GM21367 (cell line): ENCODE measurements at regions not wholly inside any gene's neighbourhood (a gene's known extent, or its start where the extent isn't known, plus 50 kb on each side); places are given as distances from the start of the nearest gene placed in this dataset.

Experiments
- ATAC-seq: cut with Tn5 transposase; IDR thresholded peaks from one replicate; pipeline ENCODE4 v1.9.1; 2021; ENCODE audit not compliant: unreplicated experiment

DNA sequence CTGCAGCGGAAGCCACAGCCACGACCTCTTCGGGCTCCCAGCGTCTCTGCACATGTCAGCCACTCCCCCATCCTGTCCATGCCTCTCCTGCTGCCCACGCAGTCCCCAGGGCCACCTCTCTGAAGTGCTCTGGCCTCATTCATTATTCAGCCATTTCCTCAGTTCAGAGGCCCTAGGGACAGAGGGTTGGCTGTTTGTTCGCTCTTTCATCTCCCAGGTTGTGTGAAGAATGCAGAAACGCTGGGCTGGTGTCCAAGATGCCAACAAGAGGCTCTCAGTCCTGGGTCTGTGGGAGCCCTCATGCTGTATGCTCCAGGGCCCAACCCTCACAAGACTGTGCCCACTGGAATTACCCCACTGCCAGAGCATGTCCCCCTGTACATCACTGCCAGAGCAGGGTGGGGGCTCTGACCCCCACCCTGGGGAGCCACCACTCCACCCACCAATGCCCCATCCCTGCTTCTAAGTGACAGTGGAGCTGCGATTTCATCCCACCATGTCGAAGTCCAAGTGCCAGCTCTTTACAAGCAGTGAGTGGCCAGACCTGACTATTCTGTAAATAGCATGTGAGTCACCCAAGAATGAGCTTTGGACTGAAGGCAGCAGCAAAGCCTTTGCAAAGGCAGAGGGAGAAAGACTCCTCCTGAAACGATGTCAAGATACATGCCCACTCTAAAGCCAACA lies 209.6 kb downstream of the BUD13 start:
- ATAC-seq: no peak

DNA sequence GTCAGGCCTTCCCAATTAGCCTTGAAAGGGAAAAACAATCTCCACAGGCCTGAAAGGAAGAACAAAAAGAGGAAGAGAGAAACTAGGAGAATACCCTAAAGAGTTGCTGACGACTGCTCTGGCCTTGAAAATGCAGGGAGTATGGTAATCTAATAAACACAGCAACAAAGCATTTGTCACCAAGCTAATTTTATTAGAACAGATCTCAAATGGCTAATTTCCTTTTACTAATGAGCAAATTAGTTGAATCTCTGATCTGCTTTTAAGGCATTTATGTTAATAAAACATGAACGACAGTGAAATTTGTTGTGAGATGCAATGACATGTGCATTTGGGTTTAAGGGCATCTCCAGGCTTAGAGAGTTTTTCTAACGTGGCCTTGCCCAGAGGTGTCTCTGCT lies 212.2 kb downstream of the BUD13 start:
- ATAC-seq: no peak

DNA sequence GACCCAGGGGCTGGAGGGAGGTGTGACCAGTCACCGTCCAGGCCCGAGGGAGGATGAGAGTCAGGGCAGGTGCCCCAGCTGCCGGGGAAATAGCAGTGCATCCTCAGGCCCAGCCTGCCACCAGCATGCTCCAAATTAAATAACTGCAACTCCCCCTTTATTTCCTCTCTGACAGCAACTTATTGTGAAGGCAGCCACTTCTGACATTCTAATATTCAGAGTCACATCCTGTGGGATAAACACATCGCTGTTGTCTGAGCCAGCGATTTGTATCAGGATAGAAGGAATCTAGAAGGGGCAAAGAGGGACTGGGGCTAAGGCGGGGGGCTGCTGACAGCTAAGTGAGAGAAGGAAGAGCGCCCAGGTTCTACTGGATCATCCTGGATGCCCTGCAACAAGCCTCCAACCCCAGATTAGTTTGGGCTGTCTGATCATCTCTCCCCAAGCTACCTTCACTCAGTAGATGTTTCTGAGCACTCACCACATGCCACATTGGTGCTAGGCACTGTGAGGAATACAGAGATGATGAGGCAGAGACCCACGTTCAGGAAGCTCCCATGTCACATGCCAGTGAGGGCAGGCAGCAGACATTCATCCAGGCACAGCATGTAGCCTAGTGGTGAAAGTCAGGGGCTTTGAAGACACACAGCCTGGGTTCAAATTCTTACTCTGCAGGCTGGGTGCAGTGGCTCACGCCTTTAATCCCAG lies 214.1 kb downstream of the BUD13 start:
- ATAC-seq: no peak

DNA sequence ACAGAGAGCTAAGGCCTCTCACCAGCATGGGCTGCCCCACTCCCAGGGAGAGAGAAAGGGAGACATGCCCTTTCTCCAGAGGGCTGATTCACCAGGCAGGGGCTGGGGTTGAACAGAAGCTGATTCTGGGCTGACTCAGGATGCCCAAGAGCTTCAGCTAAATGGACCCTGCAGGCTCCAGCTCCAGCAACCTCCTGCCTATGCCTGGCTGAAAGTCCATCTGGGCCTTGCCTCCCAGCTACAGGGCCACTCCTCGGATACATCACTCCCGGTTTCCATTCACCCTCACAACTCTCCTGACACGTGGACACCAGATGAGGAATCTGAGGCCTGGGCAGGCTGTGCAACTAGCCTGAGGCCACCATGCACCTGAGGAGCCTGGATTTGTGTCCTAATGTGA lies 215.5 kb downstream of the BUD13 start:
- ATAC-seq: no peak

DNA sequence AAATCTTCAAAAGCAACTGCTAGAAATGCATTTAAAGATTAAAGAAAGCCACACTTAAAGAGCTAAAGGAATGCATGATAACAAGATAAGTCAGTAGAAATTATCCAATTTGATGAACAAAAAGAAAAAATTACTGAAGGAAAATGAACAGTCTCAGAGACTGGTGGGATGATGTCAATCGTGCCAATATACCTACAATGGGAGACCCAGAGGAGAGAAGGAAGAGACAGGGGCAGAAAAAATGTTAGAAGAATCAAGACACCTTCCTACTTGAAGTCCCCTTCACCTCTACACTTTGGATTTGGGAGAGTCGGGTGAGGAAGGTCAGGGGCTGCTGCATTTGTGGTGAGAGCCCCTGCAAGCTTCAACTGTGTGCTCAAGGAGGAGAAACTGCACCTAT lies 216.3 kb downstream of the BUD13 start:
- no peak for ATAC-seq

DNA sequence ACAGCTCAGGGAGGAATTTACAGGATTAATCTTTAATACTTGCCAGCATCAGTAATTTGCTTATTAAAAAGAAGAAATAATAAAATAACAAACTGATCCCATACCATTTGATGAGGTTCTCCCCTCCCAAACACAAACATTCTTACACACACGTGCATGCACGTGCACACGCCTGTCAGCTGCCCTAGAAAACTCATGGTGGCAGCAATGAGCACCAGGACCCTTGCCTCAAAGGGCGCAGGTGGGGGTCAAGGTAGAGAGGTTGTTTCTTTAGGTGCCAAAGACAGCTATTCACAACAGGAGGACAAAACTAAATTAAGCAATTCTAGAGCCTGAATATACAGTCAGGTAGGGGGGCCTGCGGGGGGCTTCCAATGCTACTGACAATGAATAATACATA lies 219.3 kb downstream of the BUD13 start:
- ATAC-seq: no peak

DNA sequence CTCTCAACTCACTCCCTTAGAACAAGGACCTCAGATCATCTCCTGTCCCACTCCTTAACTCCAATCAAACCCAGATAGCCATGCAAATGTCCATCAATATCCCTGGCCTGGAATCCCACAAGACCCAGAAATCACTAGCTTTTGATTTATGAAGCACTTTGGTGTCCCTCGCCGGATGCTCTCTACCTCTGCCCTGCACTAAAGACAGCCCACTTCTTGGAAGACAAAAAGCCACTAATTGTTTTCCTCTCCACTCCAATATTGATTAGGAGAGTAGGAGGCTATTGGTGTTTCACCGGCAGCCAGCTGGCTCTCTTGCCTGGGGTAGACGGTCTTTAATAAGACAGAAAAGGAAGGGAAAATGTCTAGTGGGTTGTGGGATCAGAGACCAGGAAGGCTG lies 221.2 kb downstream of the BUD13 start:
- ATAC-seq: no peak

DNA sequence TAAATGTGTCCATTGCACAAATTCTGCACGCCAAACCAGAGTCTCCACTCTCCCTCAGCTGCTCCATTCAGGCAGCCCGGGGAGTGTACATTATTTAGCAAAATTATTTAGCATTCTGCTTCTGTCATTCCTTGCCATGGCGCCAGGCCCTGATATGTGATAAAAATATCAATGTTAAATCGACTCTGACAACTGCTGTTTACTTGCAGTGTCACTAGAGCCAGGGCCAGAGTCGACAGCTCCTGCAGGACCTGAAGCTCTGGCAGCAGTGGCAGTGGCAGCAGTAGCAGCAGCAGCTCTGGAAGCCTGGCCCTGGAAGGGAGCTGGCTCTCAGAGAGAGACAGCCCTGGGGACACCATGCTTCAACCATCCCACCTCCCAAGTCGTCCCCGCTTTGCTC lies 224.5 kb downstream of the BUD13 start:
- no peak for ATAC-seq

DNA sequence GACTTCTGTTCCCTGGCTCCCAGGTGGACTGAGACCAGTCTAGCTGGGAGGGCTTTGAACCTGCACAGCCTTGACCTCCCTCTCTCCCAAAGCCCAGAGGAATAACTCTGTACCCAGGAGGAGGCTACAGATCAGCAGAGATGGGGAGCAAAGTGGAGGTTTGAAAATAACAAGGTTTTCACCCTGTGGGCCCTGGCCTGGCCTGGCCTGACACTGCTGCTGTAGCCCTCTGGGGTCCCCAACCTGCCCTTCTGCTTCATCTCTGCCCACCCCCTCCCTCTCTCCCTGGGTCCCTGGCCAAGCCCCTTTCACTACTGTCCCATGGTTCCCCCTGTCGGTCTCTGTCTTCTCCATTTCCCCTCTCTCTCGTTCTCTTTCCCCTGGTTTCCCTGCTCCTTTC lies 225.2 kb downstream of the BUD13 start:
- no peak for ATAC-seq

DNA sequence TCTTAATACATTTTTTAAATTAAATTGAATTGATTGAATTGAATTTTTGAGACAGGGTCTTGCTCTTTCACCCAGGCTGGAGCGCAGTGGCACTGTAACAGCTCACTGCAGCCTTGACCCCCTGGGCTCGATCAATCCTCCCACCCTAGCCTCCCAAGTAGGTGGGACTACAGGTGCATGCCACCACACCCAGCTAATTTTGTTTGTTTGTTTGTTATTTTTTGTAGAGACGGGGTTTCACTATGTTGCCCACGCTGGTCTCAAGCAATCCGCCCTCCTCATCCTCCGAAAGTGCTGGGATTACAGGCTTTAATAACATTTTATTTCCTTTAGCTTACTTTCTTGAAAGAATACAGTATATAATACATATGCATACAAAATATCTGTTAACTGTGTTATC lies 226.9 kb downstream of the BUD13 start:
- no peak for ATAC-seq

DNA sequence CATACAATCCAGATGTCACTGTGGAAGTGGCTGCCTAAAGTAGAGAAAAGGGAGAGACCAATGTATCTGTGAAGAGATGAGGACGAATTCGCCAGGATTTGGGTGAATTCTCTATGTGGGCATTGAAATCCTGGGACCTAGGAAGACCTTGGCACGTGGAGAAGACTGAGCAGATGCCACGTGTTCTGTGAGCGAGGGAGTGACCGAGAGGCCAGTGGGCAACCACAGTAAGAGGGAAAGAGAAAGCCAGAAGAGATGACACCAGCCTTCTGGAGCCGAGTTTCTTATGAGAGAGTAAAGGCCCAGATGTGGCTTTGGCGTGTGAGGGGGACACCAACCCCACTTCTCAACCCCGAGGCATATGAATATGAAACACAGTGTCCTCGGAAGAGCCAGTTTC lies 228.1 kb downstream of the BUD13 start:
- ATAC-seq: no peak

DNA sequence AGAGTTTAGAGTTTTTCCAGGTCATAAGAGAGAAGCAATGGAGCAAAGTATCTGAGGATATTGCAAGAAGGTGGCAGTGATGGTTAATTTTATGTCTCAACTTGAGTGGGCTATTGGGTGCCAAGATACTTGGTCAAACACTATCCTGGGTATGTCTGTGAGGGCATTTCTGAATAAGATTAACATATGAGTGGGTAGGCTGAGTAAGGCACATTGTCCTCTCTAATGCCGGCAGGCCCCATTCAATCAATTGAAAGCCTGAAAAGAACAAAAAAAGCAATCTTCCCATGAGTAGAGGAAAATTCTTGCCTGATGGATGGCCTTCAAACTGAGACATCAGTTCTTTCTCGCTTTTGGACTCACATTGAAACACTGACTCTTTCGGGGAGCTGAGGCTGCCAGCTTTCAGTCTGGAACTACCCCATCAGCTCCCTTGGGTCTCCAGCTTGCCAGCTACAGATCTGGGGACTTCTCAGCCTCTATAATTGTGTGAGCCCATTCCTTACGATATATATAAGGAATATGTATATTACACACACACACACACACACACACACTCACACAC lies 228.8 kb downstream of the BUD13 start:
- no peak for ATAC-seq

DNA sequence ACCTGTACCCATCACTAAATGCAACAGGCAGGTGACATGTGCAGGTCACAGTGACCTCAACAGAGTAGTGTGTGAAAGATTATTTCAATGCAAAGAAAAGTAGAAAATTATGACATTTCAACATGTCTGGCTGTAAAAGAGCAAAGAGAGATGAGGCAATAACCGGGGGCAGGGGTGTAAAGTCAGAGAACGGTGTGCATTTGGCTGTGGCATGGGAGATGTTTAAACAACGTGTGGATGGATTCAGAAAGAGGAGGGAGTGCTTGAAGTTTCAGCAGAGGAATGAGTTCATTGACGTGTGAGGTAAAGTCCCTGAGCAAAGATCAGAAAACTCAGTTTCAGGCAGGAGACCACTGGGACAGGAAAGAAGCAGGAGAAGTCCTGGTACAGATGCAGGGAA lies 229.7 kb downstream of the BUD13 start:
- no peak for ATAC-seq

DNA sequence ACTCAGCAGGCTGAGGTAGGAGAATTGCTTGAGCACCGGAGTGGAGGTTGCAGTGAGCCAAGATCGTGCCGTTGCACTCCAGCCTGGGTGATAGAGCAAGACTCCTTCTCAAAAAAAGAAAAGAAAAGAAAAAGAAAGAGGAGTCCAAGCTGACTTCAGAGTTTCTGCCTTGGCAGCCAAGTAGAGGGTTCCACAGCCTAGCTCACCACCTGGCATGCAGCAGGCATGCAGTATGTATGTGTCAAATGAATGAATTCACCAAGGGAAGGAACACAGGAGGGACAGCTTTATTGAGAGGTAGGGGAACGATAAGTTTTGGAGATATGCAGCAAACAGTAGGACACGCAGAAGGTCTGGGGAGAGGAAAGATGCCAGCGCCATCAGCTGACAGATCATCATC lies 230.4 kb downstream of the BUD13 start:
- no peak for ATAC-seq

DNA sequence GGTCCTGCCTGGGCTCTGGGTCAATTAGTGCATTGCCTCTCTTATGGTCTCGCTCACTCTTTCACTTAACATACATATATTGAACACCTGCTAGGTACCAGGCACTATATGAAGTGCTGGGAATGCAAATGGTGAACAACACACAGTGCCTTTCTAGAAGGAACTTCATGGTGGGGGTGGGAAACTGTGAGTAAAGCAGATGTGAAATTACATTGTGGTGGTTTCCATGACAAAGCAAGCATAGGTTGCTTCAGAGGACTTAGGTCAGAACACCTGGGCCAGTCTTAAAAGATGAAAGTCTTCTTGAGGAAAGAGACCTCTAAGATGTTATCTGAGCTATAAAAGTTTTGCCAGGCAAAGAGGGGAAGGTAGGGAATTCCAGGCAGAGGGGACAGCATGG lies 231.3 kb downstream of the BUD13 start:
- no peak for ATAC-seq

DNA sequence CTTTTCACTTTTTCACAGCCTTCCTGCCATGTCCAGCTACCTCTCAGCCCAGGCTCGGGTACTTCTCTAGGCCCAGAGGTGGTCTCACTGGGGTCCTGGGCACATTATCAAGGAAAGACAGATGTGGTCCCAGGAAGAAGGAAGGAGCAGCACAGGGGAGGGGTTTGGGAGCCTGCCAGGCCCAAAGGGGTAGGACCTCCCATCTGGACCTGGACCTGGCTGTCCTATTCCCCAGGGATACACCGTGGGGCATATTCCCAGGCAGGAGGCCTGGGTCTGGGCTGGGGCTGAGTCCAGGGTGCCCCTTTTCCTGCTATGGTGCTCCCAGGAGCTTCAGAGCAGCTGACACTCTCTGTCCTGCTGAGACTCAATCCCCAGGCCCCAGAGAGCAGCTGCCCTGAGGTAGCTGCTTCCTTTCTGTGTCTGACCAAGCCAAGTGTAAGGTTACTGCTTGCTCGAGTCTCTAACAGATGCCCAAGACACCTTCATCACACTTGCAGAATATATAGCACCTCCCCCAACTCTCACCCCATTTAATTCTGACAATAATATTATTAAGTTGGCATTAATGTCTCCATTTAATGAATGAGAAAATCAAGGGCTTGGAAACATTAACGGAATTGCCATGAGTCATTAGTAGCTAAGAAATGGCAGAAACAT lies 232.0 kb downstream of the BUD13 start:
- no peak for ATAC-seq

DNA sequence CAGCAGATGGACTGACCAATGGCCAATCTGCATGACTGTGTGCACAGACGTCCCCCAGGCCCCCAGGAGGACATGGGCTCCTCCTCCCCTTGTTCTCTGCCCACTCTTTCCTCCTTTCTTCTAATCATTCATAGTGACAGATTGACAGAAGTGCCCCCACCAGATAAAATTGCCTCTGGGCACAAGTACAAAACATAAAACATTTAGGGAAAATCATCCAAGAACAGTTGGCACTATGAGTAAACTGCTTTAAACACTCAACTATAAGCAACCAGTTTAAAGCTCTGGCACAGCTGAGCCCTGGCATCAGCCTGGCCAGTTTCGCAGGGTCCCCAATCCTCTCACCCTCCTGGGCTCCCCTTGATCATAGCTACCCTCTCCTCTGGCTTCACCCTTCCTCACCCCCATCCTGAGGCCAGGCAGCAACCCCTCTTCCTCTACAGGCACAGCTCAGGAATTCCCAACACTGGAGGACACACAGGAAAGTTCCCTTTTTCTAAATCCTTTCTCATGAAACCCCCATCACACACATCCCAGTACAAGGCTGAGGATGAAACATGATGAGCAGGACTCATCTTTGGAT lies 232.9 kb downstream of the BUD13 start:
- no peak for ATAC-seq

DNA sequence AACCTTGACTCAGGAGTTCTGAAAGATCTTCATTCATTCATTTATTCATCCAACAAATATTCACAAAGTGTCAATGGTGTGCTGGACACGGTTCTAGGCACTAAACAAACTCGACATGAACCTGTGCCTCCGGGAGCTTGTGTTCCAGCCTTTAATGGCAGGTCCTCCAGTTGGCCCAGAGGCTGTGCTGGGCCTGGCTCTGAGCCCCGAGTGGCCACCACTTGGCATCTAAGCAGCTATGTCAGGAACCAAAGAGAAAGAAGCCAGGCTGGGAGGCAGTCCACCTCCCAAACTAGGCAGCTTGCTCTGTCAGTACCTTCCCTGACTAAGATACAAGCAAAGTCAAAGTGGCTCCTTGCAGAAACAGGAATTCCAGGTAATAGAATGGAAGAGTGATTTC lies 233.6 kb downstream of the BUD13 start:
- no peak for ATAC-seq

DNA sequence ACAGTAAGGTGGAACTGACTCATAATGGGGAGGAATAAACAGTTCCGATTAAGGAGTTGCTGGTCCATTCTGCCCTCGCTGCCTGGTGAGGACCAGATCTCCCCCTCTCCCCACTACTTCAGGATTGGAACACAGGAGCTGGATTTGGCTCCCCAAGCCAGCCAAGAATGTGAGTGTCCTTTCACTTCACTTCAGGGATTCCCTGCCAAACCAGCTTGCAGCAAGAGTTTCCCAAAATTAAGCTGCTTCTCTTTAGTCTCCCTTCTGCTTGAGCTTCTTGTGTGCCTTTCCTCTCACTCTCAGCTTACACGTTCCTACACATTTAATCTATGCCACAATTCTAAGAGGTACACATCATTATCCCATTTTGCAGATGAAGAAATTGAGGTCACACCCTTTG lies 234.1 kb downstream of the BUD13 start:
- no peak for ATAC-seq

DNA sequence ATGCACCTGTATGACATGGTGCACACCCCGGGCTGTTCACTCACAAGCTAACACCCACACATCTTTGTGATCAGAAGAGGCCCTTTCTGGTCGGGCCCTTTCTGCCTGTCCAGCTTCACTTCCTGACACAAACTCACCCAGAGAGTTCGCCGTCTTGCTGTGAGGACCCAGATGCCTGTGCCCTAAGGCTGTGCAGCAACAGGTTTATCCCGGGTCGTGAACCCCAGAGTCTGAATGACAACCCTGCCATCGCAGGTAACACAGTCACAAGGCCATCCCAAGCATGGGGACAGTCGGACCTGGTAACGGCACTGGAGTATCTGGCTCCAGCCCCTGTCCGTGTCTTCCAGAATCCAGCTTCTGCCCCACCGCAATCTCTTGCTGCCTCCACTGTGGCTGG lies 235.1 kb downstream of the BUD13 start:
- no peak for ATAC-seq

DNA sequence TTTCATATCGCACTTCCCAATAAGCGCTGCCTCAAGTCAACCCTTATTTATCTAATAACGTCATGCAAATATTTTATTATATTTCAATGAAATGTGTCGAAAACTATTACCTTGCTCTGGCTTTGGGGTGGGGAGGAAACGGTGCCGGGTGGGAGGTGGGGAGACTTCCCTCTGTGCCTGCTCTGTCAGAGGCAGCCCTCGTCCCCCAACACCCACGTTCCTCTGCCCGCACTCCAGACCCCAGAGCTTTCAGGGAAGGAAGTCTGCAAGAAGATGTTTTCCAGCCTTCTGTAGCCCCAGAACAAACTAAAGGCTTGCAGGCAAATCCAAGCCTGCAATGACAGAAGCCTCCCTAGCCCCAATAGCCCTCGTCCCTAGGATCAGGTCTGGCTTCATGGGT lies 235.7 kb downstream of the BUD13 start:
- ATAC-seq: no peak

DNA sequence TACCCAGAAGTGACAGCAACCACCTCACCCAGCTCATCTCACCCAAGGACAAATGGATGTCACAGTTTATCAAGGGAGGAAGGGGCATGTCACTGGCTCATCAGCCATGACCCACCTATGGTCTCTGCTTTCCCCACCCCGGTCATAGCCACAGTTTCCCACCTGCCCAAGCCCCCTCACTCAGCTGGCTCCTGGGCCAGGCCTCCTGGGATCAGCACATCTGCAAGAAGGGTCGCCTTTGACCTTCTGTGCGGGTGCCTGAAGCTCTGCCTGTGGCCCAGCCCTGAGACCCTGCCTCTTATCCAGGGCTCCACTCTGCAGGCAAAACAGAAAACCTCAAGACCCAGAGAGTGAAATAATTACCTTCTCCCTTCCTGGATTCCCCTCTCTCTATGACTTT lies 236.4 kb downstream of the BUD13 start:
- ATAC-seq: no peak
